Mesenchymal stem cell (in vitro differentiated cells and primary cell): ENCODE measurements at regions not wholly inside any gene's neighbourhood (a gene's known extent, or its start where the extent isn't known, plus 50 kb on each side); places are given as distances from the start of the nearest gene placed in this dataset.
A peak's percentile ranks its signal among the peaks of the same experiment; 100 is the strongest.

Experiments
- DNase-seq: peaks from one replicate; pipeline ENCODE4 v3.0.0-alpha.2; 2013
- H2AFZ ChIP-seq: one replicate; pipeline ENCODE4 v1.6.1; 2013; ENCODE audit warnings: low read depth, mild to moderate bottlenecking, control low read depth, inconsistent platforms, low read length, moderate library complexity
- H2AK5ac ChIP-seq: 2 replicates; pipeline ENCODE4 v1.6.1; 2013; ENCODE audit warnings: low read length, moderate library complexity, mild to moderate bottlenecking, inconsistent platforms; ENCODE audit not compliant: severe bottlenecking
- H2BK120ac ChIP-seq: one replicate; pipeline ENCODE4 v1.6.1; 2013; ENCODE audit warnings: low read depth, mild to moderate bottlenecking, inconsistent platforms, low read length, moderate library complexity
- H2BK12ac ChIP-seq, 2 experiments: one replicate each; pipeline ENCODE4 v1.6.1; 2013; ENCODE audit warnings: inconsistent platforms in 2 of 2, low read length in 2 of 2, mild to moderate bottlenecking in 2 of 2, moderate library complexity in 2 of 2, control low read depth in 1 of 2
- H2BK15ac ChIP-seq: one replicate; pipeline ENCODE4 v1.6.1; 2013; ENCODE audit warnings: mild to moderate bottlenecking, low read depth, inconsistent platforms; ENCODE audit not compliant: poor library complexity, severe bottlenecking
- H2BK5ac ChIP-seq: 2 replicates; pipeline ENCODE4 v1.6.1; 2013; ENCODE audit warnings: low read depth, mild to moderate bottlenecking, low read length, control low read depth, inconsistent platforms; ENCODE audit not compliant: poor library complexity, severe bottlenecking
- H3K14ac ChIP-seq, 2 experiments: one replicate each; pipeline ENCODE4 v1.6.1; 2013; ENCODE audit warnings: inconsistent platforms in 2 of 2, low read length in 2 of 2, control low read depth in 1 of 2, mild to moderate bottlenecking in 1 of 2, moderate library complexity in 1 of 2
- H3K18ac ChIP-seq, 2 experiments: one replicate each; pipeline ENCODE4 v1.6.1; 2013; ENCODE audit warnings: inconsistent platforms in 2 of 2, low read length in 2 of 2, control low read depth in 1 of 2, low read depth in 1 of 2, mild to moderate bottlenecking in 1 of 2
- H3K23ac ChIP-seq, 2 experiments: one replicate each; pipeline ENCODE4 v1.6.1; 2013; ENCODE audit warnings: inconsistent platforms in 2 of 2, low read length in 2 of 2, mild to moderate bottlenecking in 2 of 2, moderate library complexity in 2 of 2, control low read depth in 1 of 2
- H3K27ac ChIP-seq: 2 replicates; pipeline ENCODE4 v1.5.1; 2013; ENCODE audit warnings: mild to moderate bottlenecking, moderate library complexity, low read length, control low read depth, inconsistent platforms; ENCODE audit not compliant: poor library complexity, severe bottlenecking
- H3K27me3 ChIP-seq, 2 experiments: 2 replicates each; pipeline versions ENCODE4 v1.6.1 to v1.7.0; 2013; ENCODE audit warnings: low read length in 2 of 2, mild to moderate bottlenecking in 2 of 2, moderate library complexity in 2 of 2, control low read depth in 1 of 2, inconsistent platforms in 1 of 2; ENCODE audit not compliant: control insufficient read depth in 1 of 2, insufficient read depth in 1 of 2
- H3K36me3 ChIP-seq, 2 experiments: 2 replicates each; pipeline versions ENCODE4 v1.6.1 to v1.7.0; 2013; ENCODE audit warnings: low read length in 2 of 2, control low read depth in 1 of 2, inconsistent platforms in 1 of 2, low read depth in 1 of 2, mild to moderate bottlenecking in 1 of 2; ENCODE audit not compliant: insufficient read depth in 2 of 2, control insufficient read depth in 1 of 2
- H3K4ac ChIP-seq, 2 experiments: one replicate each; pipeline ENCODE4 v1.6.1; 2013; ENCODE audit warnings: inconsistent platforms in 2 of 2, low read length in 2 of 2, mild to moderate bottlenecking in 2 of 2, moderate library complexity in 2 of 2, control low read depth in 1 of 2, low read depth in 1 of 2
- H3K4me1 ChIP-seq: 2 replicates; pipeline ENCODE4 v1.6.1; 2013; ENCODE audit warnings: low read depth, low read length, control low read depth; ENCODE audit not compliant: control insufficient read depth, insufficient read depth
- H3K4me2 ChIP-seq: 2 replicates; pipeline ENCODE4 v1.6.1; 2013; ENCODE audit warnings: low read length, mild to moderate bottlenecking, inconsistent platforms; ENCODE audit not compliant: poor library complexity, severe bottlenecking
- H3K4me3 ChIP-seq, 2 experiments: 2 replicates each; pipeline versions ENCODE4 v1.5.1 to v1.7.0; 2013; ENCODE audit warnings: low read length in 2 of 2, mild to moderate bottlenecking in 2 of 2, control low read depth in 1 of 2, low read depth in 1 of 2; ENCODE audit not compliant: insufficient read depth in 1 of 2
- H3K79me1 ChIP-seq: replicated peaks from 2 replicates; pipeline ENCODE4 v1.6.1; 2013; ENCODE audit warnings: mild to moderate bottlenecking, control low read depth, low read length, inconsistent platforms; ENCODE audit not compliant: poor library complexity, severe bottlenecking
- H3K9ac ChIP-seq: 2 replicates; pipeline ENCODE4 v1.7.0; 2013; ENCODE audit warnings: mild to moderate bottlenecking, low read length, moderate library complexity
- H3K9me3 ChIP-seq: 2 replicates; pipeline ENCODE4 v1.7.0; 2013; ENCODE audit warnings: mild to moderate bottlenecking, low read length; ENCODE audit not compliant: control insufficient read depth
- H4K8ac ChIP-seq: one replicate; pipeline ENCODE4 v1.6.1; 2013; ENCODE audit warnings: inconsistent platforms, mild to moderate bottlenecking, low read length, moderate library complexity
- H4K91ac ChIP-seq: one replicate; pipeline ENCODE4 v1.6.1; 2013; ENCODE audit warnings: mild to moderate bottlenecking, low read length, inconsistent platforms
- WGBS: methylation state at CpG from one replicate; pipeline ENCODE4 v1.1.7; 2013; ENCODE audit warnings: mixed read lengths; 5-methylcytosine and 5-hydroxymethylcytosine counted together

- H3K9ac ChIP-seq, result no peak overlapping the region
- no peak overlapping the region for H3K4ac ChIP-seq
- no peak overlapping the region for H3K4me3 ChIP-seq
- H3K4me1 ChIP-seq, result peaks cover 6% of the 10 kb centered on the region
- H2BK5ac ChIP-seq, result no peak overlapping the region
- H3K27ac ChIP-seq, result no peak overlapping the region
- 95% methylated on average over 7 of the region's 9 CpGs for WGBS
- H2AFZ ChIP-seq, result no peak overlapping the region
- no peak overlapping the region for H4K91ac ChIP-seq
- no peak overlapping the region for H3K18ac ChIP-seq
- H3K79me1 ChIP-seq, result no peaks in the 10 kb centered on the region
- no peak overlapping the region for H3K4me2 ChIP-seq
- H3K36me3 ChIP-seq, result no peaks in the 10 kb centered on the region
- H2BK15ac ChIP-seq, result no peak overlapping the region
- no peak overlapping the region for H2AK5ac ChIP-seq
- no peak overlapping the region for H2BK120ac ChIP-seq
- no peak overlapping the region for H2BK12ac ChIP-seq
- no peak overlapping the region for H3K14ac ChIP-seq
- no peak overlapping the region for H4K8ac ChIP-seq
- no peak overlapping the region for H3K23ac ChIP-seq
- H3K9me3 ChIP-seq, result no peaks in the 10 kb centered on the region
- H3K27me3 ChIP-seq, result no peaks in the 10 kb centered on the region
- DNase-seq, result no peak
Measured at GRCh38 chr5:123808461-123809380, 296.7 kb downstream of the CSNK1G3 start.

- no peak overlapping the region for H2BK120ac ChIP-seq
- H3K4me1 ChIP-seq, result peaks cover 6% of the 10 kb centered on the region
- H3K27ac ChIP-seq, result no peak overlapping the region
- H2AFZ ChIP-seq, result no peak overlapping the region
- no peak overlapping the region for H2BK12ac ChIP-seq
- H3K4me3 ChIP-seq, result no peak overlapping the region
- no peaks in the 10 kb centered on the region for H3K9me3 ChIP-seq
- no peak overlapping the region for H4K8ac ChIP-seq
- no peaks in the 10 kb centered on the region for H3K27me3 ChIP-seq
- H4K91ac ChIP-seq, result no peak overlapping the region
- H3K14ac ChIP-seq, result no peak overlapping the region
- peak; percentile 26 for DNase-seq
- H2BK15ac ChIP-seq, result no peak overlapping the region
- no peak overlapping the region for H3K4me2 ChIP-seq
- WGBS, result 71% methylated on average over 3 of the region's 5 CpGs
- H3K36me3 ChIP-seq, result no peaks in the 10 kb centered on the region
- no peak overlapping the region for H2AK5ac ChIP-seq
- H3K4ac ChIP-seq, result no peak overlapping the region
- H3K18ac ChIP-seq, result no peak overlapping the region
- H3K79me1 ChIP-seq, result no peaks in the 10 kb centered on the region
- H3K9ac ChIP-seq, result no peak overlapping the region
- no peak overlapping the region for H2BK5ac ChIP-seq
- H3K23ac ChIP-seq, result no peak overlapping the region
Measured at GRCh38 chr5:123807177-123807945, 295.4 kb downstream of the CSNK1G3 start.

- Histone ChIP-seq H2BK120ac (no peak overlapping the region), H3K23ac (no peak overlapping the region), H3K14ac (no peak overlapping the region), H2BK12ac (no peak overlapping the region), H3K18ac (no peak overlapping the region), H2BK5ac (no peak overlapping the region), H3K9ac (no peak overlapping the region), H4K91ac (no peak overlapping the region), H2AK5ac (no peak overlapping the region), H3K27me3 (no peaks in the 10 kb centered on the region), H3K4me2 (no peak overlapping the region), H2BK15ac (no peak overlapping the region), H3K4me3 (no peak overlapping the region), H3K4me1 (peaks cover 6% of the 10 kb centered on the region), H3K79me1 (no peaks in the 10 kb centered on the region), H3K27ac (no peak overlapping the region), H3K9me3 (no peaks in the 10 kb centered on the region), H3K4ac (no peak overlapping the region), H4K8ac (no peak overlapping the region), H2AFZ (no peak overlapping the region), H3K36me3 (no peaks in the 10 kb centered on the region)
- WGBS, result 88% methylated on average over 1 of the region's 1 CpG
- DNase-seq, result no peak
Measured at GRCh38 chr5:123806644-123807043, 294.7 kb downstream of the CSNK1G3 start.

GRCh38 chr5:123805300-123805699 lies 293.3 kb downstream of the CSNK1G3 start:
- H3K18ac ChIP-seq, result no peak overlapping the region
- no peak overlapping the region for H3K23ac ChIP-seq
- DNase-seq, result no peak
- no peak overlapping the region for H3K27ac ChIP-seq
- no peak overlapping the region for H3K4me2 ChIP-seq
- H3K4ac ChIP-seq, result no peak overlapping the region
- peaks cover 6% of the 10 kb centered on the region for H3K4me1 ChIP-seq
- no peak overlapping the region for H2AFZ ChIP-seq
- H2BK5ac ChIP-seq, result no peak overlapping the region
- no peak overlapping the region for H4K8ac ChIP-seq
- H2AK5ac ChIP-seq, result no peak overlapping the region
- no peak overlapping the region for H2BK120ac ChIP-seq
- no peak overlapping the region for H3K14ac ChIP-seq
- H3K9ac ChIP-seq, result no peak overlapping the region
- no peaks in the 10 kb centered on the region for H3K36me3 ChIP-seq
- H4K91ac ChIP-seq, result no peak overlapping the region
- H2BK15ac ChIP-seq, result no peak overlapping the region
- no peaks in the 10 kb centered on the region for H3K79me1 ChIP-seq
- no peaks in the 10 kb centered on the region for H3K27me3 ChIP-seq
- H3K9me3 ChIP-seq, result no peaks in the 10 kb centered on the region
- no peak overlapping the region for H2BK12ac ChIP-seq
- H3K4me3 ChIP-seq, result no peak overlapping the region
